SH-SY5Y (cell line): ENCODE measurements at regions not wholly inside any gene's neighbourhood (a gene's known extent, or its start where the extent isn't known, plus 50 kb on each side); places are given as distances from the start of the nearest gene placed in this dataset.

Experiments used
- GATA2 ChIP-seq: IDR thresholded peaks from 2 replicates; pipeline ENCODE4 v1.6.1; 2011; ENCODE audit warnings: mild to moderate bottlenecking, low read depth, low read length
- GATA3 ChIP-seq: IDR thresholded peaks from 2 replicates; pipeline ENCODE4 v1.6.1; 2011; ENCODE audit warnings: low read depth, mild to moderate bottlenecking, low read length, moderate library complexity

- TF ChIP-seq GATA2 = no peak
- no peak for TF ChIP-seq GATA3
Observed at GRCh38 chr6:128648022-128648598, 127.7 kb upstream of the PTPRK start.
